ENCODE measurements at regions not wholly inside any gene's neighbourhood (a gene's known extent, or its start where the extent isn't known, plus 50 kb on each side); places are given as distances from the start of the nearest gene placed in this dataset.

DNA sequence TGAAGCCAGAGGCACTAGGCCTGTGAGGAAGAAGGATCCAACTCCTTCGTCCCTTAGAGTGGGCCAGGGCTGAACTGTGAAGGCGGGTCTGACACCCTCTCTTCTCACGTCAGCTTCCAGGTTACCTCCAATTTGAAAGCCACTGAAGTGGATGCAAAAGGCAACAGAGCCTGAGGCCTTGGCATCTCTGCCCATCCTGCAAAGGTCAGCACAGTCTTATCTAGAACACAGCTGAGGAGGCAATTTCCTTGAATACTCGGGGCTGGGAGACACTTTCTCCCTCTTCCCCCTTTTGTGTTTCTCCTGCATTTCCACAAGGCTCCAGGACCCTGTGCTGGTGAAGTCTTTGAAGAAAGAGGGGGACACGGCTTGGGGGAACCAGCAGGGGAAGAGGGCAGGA, 91.6 kb upstream of the PAX6 start:
- no peak overlapping the region for H3K4me2 ChIP-seq (ENCODE audit: low read length, poor library complexity, severe bottlenecking)
- no peak overlapping the region for H3K27ac ChIP-seq (ENCODE audit: low read length, poor library complexity, severe bottlenecking)
- no peak overlapping the region for H3K14ac ChIP-seq (ENCODE audit: low read length in 2 of 2)
- no peaks in the 10 kb centered on the region for H3K4me1 ChIP-seq (ENCODE audit: control insufficient read depth, insufficient read depth, low read depth, low read length)
- H3K79me1 ChIP-seq (replicated peaks; ENCODE audit: low read length, poor library complexity, severe bottlenecking) = no peaks in the 10 kb centered on the region
- H4K91ac ChIP-seq (ENCODE audit: low read length) = no peak overlapping the region
- H2BK120ac ChIP-seq (ENCODE audit: low read depth, low read length) = no peak overlapping the region
- H3K9ac ChIP-seq (ENCODE audit: low read length) = no peak overlapping the region
- H3K4ac ChIP-seq (ENCODE audit: low read depth in 1 of 2, low read length in 2 of 2) = no peak overlapping the region
- DNase-seq = no peak
- no peak overlapping the region for H4K8ac ChIP-seq (ENCODE audit: low read length)
- no peak overlapping the region for H3K18ac ChIP-seq (ENCODE audit: low read depth in 1 of 2, low read length in 2 of 2)
- H2AFZ ChIP-seq (ENCODE audit: low read depth, low read length) = no peak overlapping the region
- H3K36me3 ChIP-seq (ENCODE audit: control insufficient read depth in 1 of 2, insufficient read depth in 2 of 2, low read depth in 1 of 2, low read length in 2 of 2) = no peaks in the 10 kb centered on the region
- H3K27me3 ChIP-seq (ENCODE audit: control insufficient read depth in 1 of 2, insufficient read depth in 1 of 2, low read length in 2 of 2) = peaks cover 0 to 4% of the 10 kb centered on the region in 2 experiments
- no peak overlapping the region for H3K4me3 ChIP-seq (ENCODE audit: insufficient read depth in 1 of 2, low read depth in 1 of 2, low read length in 2 of 2)
- no peaks in the 10 kb centered on the region for H3K9me3 ChIP-seq (ENCODE audit: control insufficient read depth, low read length)
- H2BK12ac ChIP-seq (ENCODE audit: low read length in 2 of 2) = no peak overlapping the region
- WGBS = 78% methylated on average over 3 of the region's 5 CpGs
- H2BK5ac ChIP-seq (ENCODE audit: low read depth, low read length, poor library complexity, severe bottlenecking) = no peak overlapping the region
- H2AK5ac ChIP-seq (ENCODE audit: low read length, severe bottlenecking) = no peak overlapping the region
- no peak overlapping the region for H2BK15ac ChIP-seq (ENCODE audit: low read depth, poor library complexity, severe bottlenecking)
- no peak overlapping the region for H3K23ac ChIP-seq (ENCODE audit: low read length in 2 of 2)

DNA sequence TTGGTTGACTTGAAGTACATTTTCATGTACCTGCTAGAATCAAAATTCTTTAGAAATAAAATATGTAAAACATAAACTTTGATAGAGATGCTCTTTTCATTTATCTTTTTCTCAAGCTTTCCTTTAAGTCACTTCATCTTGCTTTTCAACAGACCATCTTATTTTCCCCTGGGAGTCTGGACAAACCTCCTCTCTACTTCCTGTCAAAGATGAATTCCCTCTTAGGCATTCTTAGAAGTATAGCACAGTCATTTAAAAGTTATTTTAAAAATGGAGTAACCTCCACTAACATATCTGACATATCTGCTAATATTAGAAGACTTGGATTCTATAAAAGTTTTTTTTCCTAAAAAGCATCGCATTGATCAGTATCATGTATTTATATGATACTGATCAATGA, 84.8 kb upstream of the PAX6 start:
- Histone ChIP-seq H2BK120ac (ENCODE audit: low read depth, low read length) (no peak overlapping the region), H3K79me1 (replicated peaks; ENCODE audit: low read length, poor library complexity, severe bottlenecking) (no peaks in the 10 kb centered on the region), H3K4me2 (ENCODE audit: low read length, poor library complexity, severe bottlenecking) (no peak overlapping the region), H2BK15ac (ENCODE audit: low read depth, poor library complexity, severe bottlenecking) (no peak overlapping the region), H4K8ac (ENCODE audit: low read length) (no peak overlapping the region), H2BK12ac (ENCODE audit: low read length in 2 of 2) (no peak overlapping the region), H4K91ac (ENCODE audit: low read length) (no peak overlapping the region), H3K27me3 (ENCODE audit: control insufficient read depth in 1 of 2, insufficient read depth in 1 of 2, low read length in 2 of 2) (peaks cover 4 to 6% of the 10 kb centered on the region in 2 experiments), H3K23ac (ENCODE audit: low read length in 2 of 2) (no peak overlapping the region), H3K4me3 (ENCODE audit: insufficient read depth in 1 of 2, low read depth in 1 of 2, low read length in 2 of 2) (no peak overlapping the region), H3K9me3 (ENCODE audit: control insufficient read depth, low read length) (peaks cover 5% of the 10 kb centered on the region), H3K36me3 (ENCODE audit: control insufficient read depth in 1 of 2, insufficient read depth in 2 of 2, low read depth in 1 of 2, low read length in 2 of 2) (no peaks in the 10 kb centered on the region), H3K9ac (ENCODE audit: low read length) (no peak overlapping the region), H3K27ac (ENCODE audit: low read length, poor library complexity, severe bottlenecking) (no peak overlapping the region), H3K14ac (ENCODE audit: low read length in 2 of 2) (no peak overlapping the region), H2AFZ (ENCODE audit: low read depth, low read length) (no peak overlapping the region), H3K4ac (ENCODE audit: low read depth in 1 of 2, low read length in 2 of 2) (no peak overlapping the region), H2BK5ac (ENCODE audit: low read depth, low read length, poor library complexity, severe bottlenecking) (no peak overlapping the region), H3K4me1 (ENCODE audit: control insufficient read depth, insufficient read depth, low read depth, low read length) (no peaks in the 10 kb centered on the region), H2AK5ac (ENCODE audit: low read length, severe bottlenecking) (no peak overlapping the region), H3K18ac (ENCODE audit: low read depth in 1 of 2, low read length in 2 of 2) (no peak overlapping the region)
- no peak for DNase-seq
- no CpG with 5 or more reads among the region's 1 CpG for WGBS

DNA sequence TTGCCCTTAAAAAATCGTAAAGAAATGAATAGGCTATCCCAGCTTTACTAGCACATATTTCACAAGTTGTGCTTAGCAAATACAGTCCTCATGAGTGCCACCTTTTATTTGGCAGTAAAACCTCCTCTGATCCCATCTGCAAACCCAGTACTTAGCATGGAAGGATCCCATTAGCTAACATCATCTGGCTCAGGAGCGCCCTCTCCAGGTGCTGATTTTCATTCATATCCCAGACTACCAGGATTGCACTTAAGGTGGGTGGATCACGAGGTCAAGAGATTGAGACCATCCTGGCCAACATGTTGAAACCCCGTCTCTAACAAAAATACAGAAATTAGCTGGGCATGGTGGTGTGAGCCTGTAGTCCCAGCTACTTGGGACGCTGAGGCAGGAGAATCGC, 76.1 kb upstream of the PAX6 start:
- WGBS = 76% methylated on average over 6 of the region's 6 CpGs
- no peak for DNase-seq
- Histone ChIP-seq H3K36me3 (ENCODE audit: control insufficient read depth in 1 of 2, insufficient read depth in 2 of 2, low read depth in 1 of 2, low read length in 2 of 2) (no peaks in the 10 kb centered on the region), H2AK5ac (ENCODE audit: low read length, severe bottlenecking) (no peak overlapping the region), H3K27me3 (ENCODE audit: control insufficient read depth in 1 of 2, insufficient read depth in 1 of 2, low read length in 2 of 2) (peaks cover 18 to 20% of the 10 kb centered on the region in 2 experiments), H3K79me1 (replicated peaks; ENCODE audit: low read length, poor library complexity, severe bottlenecking) (no peaks in the 10 kb centered on the region), H3K9ac (ENCODE audit: low read length) (no peak overlapping the region), H2AFZ (ENCODE audit: low read depth, low read length) (no peak overlapping the region), H4K91ac (ENCODE audit: low read length) (no peak overlapping the region), H3K23ac (ENCODE audit: low read length in 2 of 2) (no peak overlapping the region), H3K4ac (ENCODE audit: low read depth in 1 of 2, low read length in 2 of 2) (no peak overlapping the region), H2BK5ac (ENCODE audit: low read depth, low read length, poor library complexity, severe bottlenecking) (no peak overlapping the region), H3K4me3 (ENCODE audit: insufficient read depth in 1 of 2, low read depth in 1 of 2, low read length in 2 of 2) (no peak overlapping the region), H3K18ac (ENCODE audit: low read depth in 1 of 2, low read length in 2 of 2) (no peak overlapping the region), H3K14ac (ENCODE audit: low read length in 2 of 2) (no peak overlapping the region), H3K27ac (ENCODE audit: low read length, poor library complexity, severe bottlenecking) (no peak overlapping the region), H3K4me2 (ENCODE audit: low read length, poor library complexity, severe bottlenecking) (no peak overlapping the region), H2BK12ac (ENCODE audit: low read length in 2 of 2) (no peak overlapping the region), H2BK120ac (ENCODE audit: low read depth, low read length) (no peak overlapping the region), H4K8ac (ENCODE audit: low read length) (no peak overlapping the region), H2BK15ac (ENCODE audit: low read depth, poor library complexity, severe bottlenecking) (no peak overlapping the region), H3K9me3 (ENCODE audit: control insufficient read depth, low read length) (peaks cover 5% of the 10 kb centered on the region), H3K4me1 (ENCODE audit: control insufficient read depth, insufficient read depth, low read depth, low read length) (peaks cover 3% of the 10 kb centered on the region)

GRCh38 chr11:31884080-31884479, 73.0 kb upstream of the PAX6 start:
- Histone ChIP-seq H2BK12ac (ENCODE audit: low read length in 2 of 2) (no peak overlapping the region), H3K4ac (ENCODE audit: low read depth in 1 of 2, low read length in 2 of 2) (no peak overlapping the region), H4K91ac (ENCODE audit: low read length) (no peak overlapping the region), H3K4me2 (ENCODE audit: low read length, poor library complexity, severe bottlenecking) (no peak overlapping the region), H3K4me3 (ENCODE audit: insufficient read depth in 1 of 2, low read depth in 1 of 2, low read length in 2 of 2) (no peak overlapping the region), H3K9me3 (ENCODE audit: control insufficient read depth, low read length) (no peaks in the 10 kb centered on the region), H3K27ac (ENCODE audit: low read length, poor library complexity, severe bottlenecking) (no peak overlapping the region), H2BK5ac (ENCODE audit: low read depth, low read length, poor library complexity, severe bottlenecking) (no peak overlapping the region), H3K23ac (ENCODE audit: low read length in 2 of 2) (no peak overlapping the region), H3K9ac (ENCODE audit: low read length) (no peak overlapping the region), H3K27me3 (ENCODE audit: control insufficient read depth in 1 of 2, insufficient read depth in 1 of 2, low read length in 2 of 2) (peaks cover 12 to 23% of the 10 kb centered on the region in 2 experiments), H2BK120ac (ENCODE audit: low read depth, low read length) (no peak overlapping the region), H3K36me3 (ENCODE audit: control insufficient read depth in 1 of 2, insufficient read depth in 2 of 2, low read depth in 1 of 2, low read length in 2 of 2) (no peaks in the 10 kb centered on the region), H3K18ac (ENCODE audit: low read depth in 1 of 2, low read length in 2 of 2) (no peak overlapping the region), H2AK5ac (ENCODE audit: low read length, severe bottlenecking) (no peak overlapping the region), H2AFZ (ENCODE audit: low read depth, low read length) (no peak overlapping the region), H4K8ac (ENCODE audit: low read length) (no peak overlapping the region), H3K79me1 (replicated peaks; ENCODE audit: low read length, poor library complexity, severe bottlenecking) (no peaks in the 10 kb centered on the region), H3K4me1 (ENCODE audit: control insufficient read depth, insufficient read depth, low read depth, low read length) (peaks cover 3% of the 10 kb centered on the region), H2BK15ac (ENCODE audit: low read depth, poor library complexity, severe bottlenecking) (no peak overlapping the region), H3K14ac (ENCODE audit: low read length in 2 of 2) (no peak overlapping the region)
- WGBS = 78% methylated on average over 2 of the region's 3 CpGs
- DNase-seq = no peak
